ENCODE measurements at regions not wholly inside any gene's neighbourhood (a gene's known extent, or its start where the extent isn't known, plus 50 kb on each side); places are given as distances from the start of the nearest gene placed in this dataset.

- Mint-ChIP-seq H3K27me3 (peaks cover 9 to 47% (median 31%) of the 10 kb centered on the region in 5 donors), H3K4me3 (peak overlapping the region in 4 of 10 donors; percentile 1 to 22 (median 11)), H3K27ac (peak overlapping the region in 3 of 10 donors; percentile 29 to 66 (median 49)), H3K36me3 (no peaks in the 10 kb centered on the region), H3K9me3 (no peaks in the 10 kb centered on the region), H3K4me1 (peaks cover 7 to 9% (median 7%) of the 10 kb centered on the region in 4 donors)
- ATAC-seq (no peak), DNase-seq (no peak)
- POLR2A ChIA-PET = no interaction called here
Measured at GRCh38 chr10:71128311-71128980, 83.9 kb upstream of the UNC5B start.

- Mint-ChIP-seq H3K27me3 (peaks cover 5 to 27% (median 14%) of the 10 kb centered on the region in 5 donors), H3K9me3 (no peaks in the 10 kb centered on the region), H3K4me3 (no peak overlapping the region), H3K27ac (no peak overlapping the region), H3K4me1 (peaks cover 7 to 9% (median 7%) of the 10 kb centered on the region in 4 donors), H3K36me3 (no peaks in the 10 kb centered on the region)
- ATAC-seq (no peak), DNase-seq (no peak)
- POLR2A ChIA-PET = no interaction called here
Measured at GRCh38 chr10:71131096-71131495, 81.3 kb upstream of the UNC5B start.

- H3K4me3 Mint-ChIP-seq = no peak overlapping the region
- ATAC-seq = no peak
- peaks cover 5 to 28% (median 13%) of the 10 kb centered on the region in 5 donors for H3K27me3 Mint-ChIP-seq
- H3K9me3 Mint-ChIP-seq = no peaks in the 10 kb centered on the region
- POLR2A ChIA-PET = no interaction called here
- H3K36me3 Mint-ChIP-seq = no peaks in the 10 kb centered on the region
- peaks cover 7 to 9% (median 7%) of the 10 kb centered on the region in 4 donors for H3K4me1 Mint-ChIP-seq
- no peak overlapping the region for H3K27ac Mint-ChIP-seq
- DNase-seq = no peak
Measured at GRCh38 chr10:71131508-71132088, 80.8 kb upstream of the UNC5B start.

- POLR2A ChIA-PET = no interaction called here
- no peaks in the 10 kb centered on the region for H3K36me3 Mint-ChIP-seq
- ATAC-seq (no peak), DNase-seq (no peak)
- H3K4me3 Mint-ChIP-seq = no peak overlapping the region
- H3K27me3 Mint-ChIP-seq = peaks cover 4 to 29% (median 12%) of the 10 kb centered on the region in 5 donors
- H3K27ac Mint-ChIP-seq = no peak overlapping the region
- H3K4me1 Mint-ChIP-seq = peaks cover 7 to 9% (median 7%) of the 10 kb centered on the region in 4 donors
- no peaks in the 10 kb centered on the region for H3K9me3 Mint-ChIP-seq
Measured at GRCh38 chr10:71132321-71132810, 80.0 kb upstream of the UNC5B start.

- ATAC-seq (no peak), DNase-seq (no peak)
- H3K27me3 Mint-ChIP-seq = peaks cover 2 to 33% (median 15%) of the 10 kb centered on the region in 5 donors
- no peaks in the 10 kb centered on the region for H3K4me1 Mint-ChIP-seq
- POLR2A ChIA-PET = no interaction called here
- no peaks in the 10 kb centered on the region for H3K9me3 Mint-ChIP-seq
- no peak overlapping the region for H3K4me3 Mint-ChIP-seq
- H3K27ac Mint-ChIP-seq = no peak overlapping the region
- no peaks in the 10 kb centered on the region for H3K36me3 Mint-ChIP-seq
Measured at GRCh38 chr10:71133710-71134686, 78.4 kb upstream of the UNC5B start.

- H3K36me3 Mint-ChIP-seq = no peaks in the 10 kb centered on the region
- peaks cover 0 to 2% (median 0%) of the 10 kb centered on the region in 4 donors for H3K4me1 Mint-ChIP-seq
- no peaks in the 10 kb centered on the region for H3K9me3 Mint-ChIP-seq
- DNase-seq (no peak), ATAC-seq (no peak)
- H3K27me3 Mint-ChIP-seq = peaks cover 5 to 41% (median 18%) of the 10 kb centered on the region in 5 donors
- POLR2A ChIA-PET = no interaction called here
- no peak overlapping the region for H3K4me3 Mint-ChIP-seq
- H3K27ac Mint-ChIP-seq = no peak overlapping the region
Measured at GRCh38 chr10:71134732-71135211, 77.6 kb upstream of the UNC5B start.

GRCh38 chr10:71135236-71135635 lies 77.1 kb upstream of the UNC5B start:
- Mint-ChIP-seq H3K4me1 (peaks cover 0 to 2% (median 0%) of the 10 kb centered on the region in 4 donors), H3K27ac (no peak overlapping the region), H3K27me3 (peaks cover 5 to 41% (median 18%) of the 10 kb centered on the region in 5 donors), H3K36me3 (no peaks in the 10 kb centered on the region), H3K9me3 (no peaks in the 10 kb centered on the region), H3K4me3 (no peak overlapping the region)
- no peak for DNase-seq
- no peak for ATAC-seq
- POLR2A ChIA-PET = no interaction called here

GRCh38 chr10:71136036-71136721 lies 76.2 kb upstream of the UNC5B start:
- H3K4me3 Mint-ChIP-seq = no peak overlapping the region
- DNase-seq = no peak
- no peak for ATAC-seq
- H3K27me3 Mint-ChIP-seq = peaks cover 5 to 41% (median 14%) of the 10 kb centered on the region in 5 donors
- peaks cover 0 to 2% (median 0%) of the 10 kb centered on the region in 4 donors for H3K4me1 Mint-ChIP-seq
- peak overlapping the region in 1 of 10 donors; percentile 79 for H3K27ac Mint-ChIP-seq
- no peaks in the 10 kb centered on the region for H3K9me3 Mint-ChIP-seq
- no peaks in the 10 kb centered on the region for H3K36me3 Mint-ChIP-seq
- POLR2A ChIA-PET = no interaction called here

- H3K27ac Mint-ChIP-seq = no peak overlapping the region
- no peaks in the 10 kb centered on the region for H3K9me3 Mint-ChIP-seq
- peaks cover 0 to 2% (median 0%) of the 10 kb centered on the region in 4 donors for H3K4me1 Mint-ChIP-seq
- DNase-seq = no peak
- POLR2A ChIA-PET = no interaction called here
- no peak for ATAC-seq
- peaks cover 5 to 33% (median 12%) of the 10 kb centered on the region in 5 donors for H3K27me3 Mint-ChIP-seq
- H3K4me3 Mint-ChIP-seq = no peak overlapping the region
- H3K36me3 Mint-ChIP-seq = no peaks in the 10 kb centered on the region
Measured at GRCh38 chr10:71137701-71138100, 74.7 kb upstream of the UNC5B start.

- Mint-ChIP-seq H3K27ac (no peak overlapping the region), H3K4me1 (peaks cover 0 to 2% (median 0%) of the 10 kb centered on the region in 4 donors), H3K36me3 (no peaks in the 10 kb centered on the region), H3K4me3 (no peak overlapping the region), H3K27me3 (peaks cover 5 to 27% (median 12%) of the 10 kb centered on the region in 5 donors), H3K9me3 (no peaks in the 10 kb centered on the region)
- ATAC-seq (no peak), DNase-seq (peak in 1 of 10 donors; percentile 49)
- POLR2A ChIA-PET = no interaction called here
Measured at GRCh38 chr10:71138166-71138830, 74.1 kb upstream of the UNC5B start.

GRCh38 chr10:71141528-71141927 lies 70.8 kb upstream of the UNC5B start:
- Mint-ChIP-seq H3K4me1 (peaks cover 0 to 2% (median 0%) of the 10 kb centered on the region in 4 donors), H3K9me3 (no peaks in the 10 kb centered on the region)
- POLR2A ChIA-PET = no interaction called here

GRCh38 chr10:71143170-71143569 lies 69.2 kb upstream of the UNC5B start:
- H3K4me3 Mint-ChIP-seq = no peak overlapping the region
- DNase-seq (no peak), ATAC-seq (no peak)
- no peaks in the 10 kb centered on the region for H3K9me3 Mint-ChIP-seq
- H3K4me1 Mint-ChIP-seq = peaks cover 0 to 2% (median 0%) of the 10 kb centered on the region in 4 donors
- POLR2A ChIA-PET = no interaction called here
- no peak overlapping the region for H3K27ac Mint-ChIP-seq
- peaks cover 3 to 16% (median 6%) of the 10 kb centered on the region in 5 donors for H3K27me3 Mint-ChIP-seq
- H3K36me3 Mint-ChIP-seq = no peaks in the 10 kb centered on the region

More at GRCh38 chr10:71141528-71141927, 70.8 kb upstream of the UNC5B start:
- ATAC-seq (no peak), DNase-seq (no peak)
- Mint-ChIP-seq H3K4me3 (no peak overlapping the region), H3K27ac (no peak overlapping the region), H3K36me3 (no peaks in the 10 kb centered on the region), H3K27me3 (peaks cover 3 to 26% (median 6%) of the 10 kb centered on the region in 5 donors)

Data from naive thymus-derived CD8-positive, alpha-beta T cell (primary cell).